ENCODE measurements at regions not wholly inside any gene's neighbourhood (a gene's known extent, or its start where the extent isn't known, plus 50 kb on each side); places are given as distances from the start of the nearest gene placed in this dataset.
"Not testable (repeated sequence)": the region's sequence is repeated elsewhere in the genome, so short reads cannot be mapped to it uniquely, and the experiment has no call there.

DNA sequence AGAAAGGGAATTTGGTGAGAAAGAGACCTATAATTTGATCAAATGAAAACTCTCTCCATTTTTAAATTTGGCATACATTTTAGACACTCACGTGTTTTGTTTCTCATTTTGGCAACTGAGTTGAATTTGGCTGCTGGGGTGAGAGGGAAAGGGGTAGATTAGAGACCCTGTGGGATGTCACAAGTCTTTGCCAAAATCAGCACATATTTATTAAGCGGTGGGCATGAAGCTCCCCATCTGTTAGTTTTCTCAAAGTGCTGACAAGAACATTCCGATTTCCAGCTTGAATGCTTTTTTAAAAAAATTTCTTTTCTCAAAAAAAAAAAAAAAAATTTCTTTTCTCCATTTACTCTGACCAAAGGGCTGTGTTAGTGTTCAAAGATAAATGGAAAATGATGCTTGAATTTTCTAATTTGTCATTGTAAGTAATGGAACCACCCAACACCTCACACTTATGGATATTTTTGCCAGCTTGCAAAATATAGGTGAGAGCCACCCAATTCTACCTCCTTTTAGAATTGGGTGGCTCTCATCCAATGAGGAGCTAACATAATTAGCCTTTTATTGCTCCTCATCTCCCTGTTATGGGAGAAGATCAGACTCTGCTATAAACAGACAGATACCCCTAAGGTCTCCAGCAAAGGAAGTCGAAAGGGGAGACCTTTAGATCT, 222.9 kb upstream of the FN1 start:
- DNase-seq (ENCODE audit: low read depth, low spot score): no peak

- DNase-seq (ENCODE audit: low read depth, low spot score): no peak
These were observed 222.0 kb upstream of the FN1 start for GRCh38 chr2:215657844-215658243.

GRCh38 chr2:215654148-215654819, 218.4 kb upstream of the FN1 start:
- no peak for DNase-seq (ENCODE audit: low read depth, low spot score)

- no peak for DNase-seq (ENCODE audit: low read depth, low spot score)
These were observed 217.6 kb upstream of the FN1 start for GRCh38 chr2:215653344-215654030.

DNA sequence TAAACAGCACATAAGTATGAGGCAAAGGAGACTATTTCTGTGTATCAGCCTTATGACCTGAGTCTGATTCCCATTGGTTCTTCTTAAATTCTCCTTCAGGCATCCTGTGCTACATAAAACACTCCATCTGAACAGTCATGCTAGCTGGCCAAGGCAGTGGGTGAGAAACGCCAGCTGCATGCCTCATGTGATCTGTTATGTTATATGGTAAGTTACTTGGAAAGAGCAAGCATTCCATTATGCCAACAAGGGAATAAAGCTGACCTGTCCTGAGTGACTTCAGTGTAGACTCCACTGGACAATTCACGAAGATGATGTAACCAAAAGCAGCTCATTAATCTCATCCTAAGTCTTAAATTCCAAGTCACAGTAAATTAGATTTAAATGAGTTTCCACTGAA, 216.5 kb upstream of the FN1 start:
- DNase-seq (ENCODE audit: low read depth, low spot score): no peak

- no peak for DNase-seq (ENCODE audit: low read depth, low spot score)
These were observed 215.5 kb upstream of the FN1 start for GRCh38 chr2:215651412-215651811.

DNA sequence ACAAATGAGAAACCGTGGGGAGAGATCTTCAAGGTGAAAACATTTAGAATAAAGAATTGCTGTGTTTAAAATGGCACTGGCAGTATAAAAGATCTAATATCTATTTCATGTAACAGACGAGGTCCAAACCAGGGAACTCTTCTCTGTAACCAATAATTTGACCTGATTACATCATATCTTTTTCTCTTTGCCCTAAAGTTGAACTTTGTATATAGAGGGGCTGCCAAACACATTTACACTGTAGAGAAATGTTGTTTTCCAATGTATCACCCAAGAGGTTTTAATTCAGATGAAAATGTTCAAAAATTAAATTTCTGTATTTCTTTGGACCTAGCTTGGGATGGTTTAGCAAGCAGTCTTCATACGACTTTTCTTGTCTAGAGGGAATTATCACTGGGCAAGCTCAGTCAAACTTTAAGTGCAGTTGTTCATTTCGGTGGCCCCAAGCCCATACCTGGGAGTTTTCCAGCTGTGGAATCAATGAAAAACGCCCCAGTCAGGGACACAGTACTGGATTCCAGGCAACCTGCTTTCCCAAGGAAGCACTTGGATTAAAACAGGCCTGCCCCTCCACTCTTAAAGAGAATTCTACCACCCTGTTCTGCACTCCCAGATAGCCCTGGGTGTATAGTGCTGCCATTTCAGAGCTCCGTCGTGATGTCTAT, 208.5 kb upstream of the FN1 start:
- DNase-seq (ENCODE audit: low read depth, low spot score): no peak

GRCh38 chr2:215638687-215639086, 202.8 kb upstream of the FN1 start:
- DNase-seq (ENCODE audit: low read depth, low spot score): no peak

GRCh38 chr2:215637651-215638050, 201.8 kb upstream of the FN1 start:
- DNase-seq (ENCODE audit: low read depth, low spot score): no peak

DNA sequence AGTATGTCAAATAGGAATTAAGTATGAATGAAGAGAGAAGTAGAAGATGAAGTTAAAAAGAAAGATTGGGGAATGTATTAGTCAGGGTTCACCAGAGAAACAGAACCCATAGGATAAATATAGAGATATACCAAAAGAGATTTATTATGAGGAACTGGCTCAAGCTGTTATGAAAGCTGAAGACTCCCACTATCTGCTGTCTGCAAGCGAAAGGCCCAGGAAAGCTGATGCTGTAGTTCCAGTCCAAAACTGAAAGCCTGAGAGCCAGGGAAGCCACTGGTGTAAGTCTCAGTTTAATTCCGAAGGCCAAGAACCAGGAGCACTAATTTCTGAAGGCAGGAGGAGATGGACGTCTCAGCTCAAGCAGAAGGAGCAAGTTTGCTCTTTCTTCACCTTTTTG, 200.9 kb upstream of the FN1 start:
- no peak for DNase-seq (ENCODE audit: low read depth, low spot score)

- no peak for DNase-seq (ENCODE audit: low read depth, low spot score)
These were observed 199.9 kb upstream of the FN1 start for GRCh38 chr2:215635788-215636139.

GRCh38 chr2:215635071-215635787, 199.4 kb upstream of the FN1 start:
- no peak for DNase-seq (ENCODE audit: low read depth, low spot score)

DNA sequence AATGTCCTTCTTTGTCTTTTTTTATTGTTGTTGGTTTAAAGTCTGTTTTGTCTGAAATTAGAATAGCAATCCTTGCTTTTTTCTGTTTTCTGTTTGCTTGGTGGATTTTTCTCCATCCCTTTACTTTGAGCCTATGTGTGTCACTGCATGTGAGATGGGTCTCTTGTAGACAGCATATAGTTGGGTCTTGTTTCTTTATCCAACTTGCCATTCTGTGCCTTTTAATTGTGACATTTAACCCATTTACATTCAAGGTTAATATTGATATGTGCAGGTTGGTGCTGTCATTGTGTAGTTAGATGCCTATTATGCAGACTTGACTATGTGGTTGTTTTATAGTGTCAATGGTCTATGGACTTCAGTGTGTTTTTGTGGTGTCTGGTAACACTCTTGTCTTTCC, 197.5 kb upstream of the FN1 start:
- DNase-seq (ENCODE audit: low read depth, low spot score): no peak

- DNase-seq (ENCODE audit: low read depth, low spot score): no peak
These were observed 195.8 kb upstream of the FN1 start for GRCh38 chr2:215631696-215632095.

- not testable (repeated sequence) for DNase-seq (ENCODE audit: low read depth, low spot score)
These were observed 194.9 kb upstream of the FN1 start for GRCh38 chr2:215630796-215631195.

DNA sequence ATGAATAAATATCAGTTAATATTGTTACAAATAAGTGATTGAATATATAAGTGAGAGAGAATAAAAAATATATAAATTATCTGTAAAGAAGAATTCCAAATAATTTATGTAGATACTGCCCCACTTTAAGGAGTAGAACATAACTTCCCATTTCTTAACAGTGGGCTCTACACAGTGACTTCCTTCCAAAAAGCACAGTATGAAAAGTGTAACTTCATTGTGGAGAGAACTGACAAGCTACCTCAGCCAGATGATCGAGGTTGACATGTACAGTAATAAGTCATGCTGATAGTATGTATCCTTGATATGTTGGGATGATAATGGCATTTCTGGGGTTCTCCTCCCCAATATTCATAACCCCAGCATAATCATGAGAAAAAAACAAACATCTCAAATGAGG, 191.9 kb upstream of the FN1 start:
- no peak for DNase-seq (ENCODE audit: low read depth, low spot score)

GRCh38 chr2:215626812-215627281, 191.0 kb upstream of the FN1 start:
- no peak for DNase-seq (ENCODE audit: low read depth, low spot score)

DNA sequence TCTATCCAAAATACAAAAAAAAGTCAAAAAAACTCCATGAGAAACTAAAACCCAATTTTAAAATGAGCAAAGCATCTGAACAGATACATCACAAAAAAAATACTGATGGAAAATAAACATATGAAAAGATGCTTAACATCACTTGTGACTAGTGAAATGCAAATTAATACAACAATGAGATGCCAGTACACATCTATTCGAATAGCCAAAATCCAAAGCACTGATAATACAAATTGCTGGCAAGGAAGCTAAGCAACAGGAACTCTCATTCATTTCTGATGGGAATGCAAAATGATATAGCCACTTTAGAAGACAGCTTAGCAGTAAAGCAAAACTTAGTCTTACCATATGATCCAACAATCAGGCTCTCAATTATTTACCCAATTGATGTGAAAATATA, 190.2 kb upstream of the FN1 start:
- no peak for DNase-seq (ENCODE audit: low read depth, low spot score)

DNA sequence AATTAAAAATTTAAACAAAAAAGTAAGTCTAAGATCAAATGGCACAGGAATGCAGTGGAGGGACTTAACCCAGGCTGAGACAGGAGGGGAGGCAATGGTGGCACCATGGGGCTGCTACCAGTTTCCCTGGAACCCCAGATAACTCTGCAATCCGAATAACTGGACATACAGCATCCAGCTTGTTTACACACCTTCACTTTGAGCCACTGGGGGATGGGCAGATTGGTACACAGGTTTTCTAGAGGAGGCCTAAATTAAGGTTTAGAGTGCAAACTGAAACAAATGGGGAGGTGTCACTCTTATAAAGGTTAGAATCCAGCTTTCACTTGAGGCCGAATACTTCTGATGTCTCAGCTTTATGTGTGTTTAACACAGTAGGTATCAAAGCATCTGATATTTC, 189.3 kb upstream of the FN1 start:
- DNase-seq (ENCODE audit: low read depth, low spot score): no peak

GRCh38 chr2:215624423-215624829, 188.6 kb upstream of the FN1 start:
- DNase-seq (ENCODE audit: low read depth, low spot score): no peak

DNA sequence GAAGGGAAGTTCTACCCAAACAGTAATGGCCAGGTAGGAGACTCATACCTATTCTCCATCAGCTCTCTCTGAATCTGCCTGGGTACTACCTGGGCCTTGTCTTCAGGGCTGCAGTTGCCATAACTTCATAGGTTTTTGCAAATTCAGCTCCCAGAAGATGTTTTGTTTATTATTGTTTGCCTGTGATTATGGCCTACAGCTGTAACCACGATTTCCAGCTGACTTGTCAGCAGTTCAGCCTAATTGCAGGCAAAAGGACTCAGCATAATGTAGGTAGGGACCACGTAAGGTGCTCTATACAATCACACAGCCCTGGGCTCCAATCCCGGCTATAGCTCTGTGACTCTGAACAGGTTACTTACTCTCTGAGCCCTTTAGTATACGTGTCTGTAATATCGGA, 187.0 kb upstream of the FN1 start:
- no peak for DNase-seq (ENCODE audit: low read depth, low spot score)

DNA sequence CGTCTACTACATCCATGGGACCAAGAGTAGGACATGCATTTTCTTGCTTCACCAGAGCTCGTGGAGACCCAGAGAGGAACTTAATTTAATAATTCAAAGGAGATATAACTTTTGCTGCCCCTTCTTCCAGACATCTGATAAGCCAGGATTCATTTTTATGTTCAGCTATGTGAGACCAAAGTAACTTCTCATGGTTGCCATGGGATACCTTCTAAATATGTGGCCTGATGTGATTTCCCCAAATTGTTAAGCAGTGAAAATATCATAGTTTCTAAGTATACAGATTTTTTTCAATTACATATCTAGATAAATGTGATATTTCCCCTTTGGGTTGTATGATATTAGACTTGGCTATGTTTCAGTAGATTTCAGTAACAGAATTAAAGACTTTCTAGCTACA, 185.5 kb upstream of the FN1 start:
- DNase-seq (ENCODE audit: low read depth, low spot score): no peak

Data from activated CD4-positive, CD25-positive, alpha-beta regulatory T cell treated with anti-CD3 and anti-CD28 coated beads, Interleukin-2, amount 50 U/mL, for 16 hours (primary cell).